ENCODE measurements at regions not wholly inside any gene's neighbourhood (a gene's known extent, or its start where the extent isn't known, plus 50 kb on each side); places are given as distances from the start of the nearest gene placed in this dataset.

DNA sequence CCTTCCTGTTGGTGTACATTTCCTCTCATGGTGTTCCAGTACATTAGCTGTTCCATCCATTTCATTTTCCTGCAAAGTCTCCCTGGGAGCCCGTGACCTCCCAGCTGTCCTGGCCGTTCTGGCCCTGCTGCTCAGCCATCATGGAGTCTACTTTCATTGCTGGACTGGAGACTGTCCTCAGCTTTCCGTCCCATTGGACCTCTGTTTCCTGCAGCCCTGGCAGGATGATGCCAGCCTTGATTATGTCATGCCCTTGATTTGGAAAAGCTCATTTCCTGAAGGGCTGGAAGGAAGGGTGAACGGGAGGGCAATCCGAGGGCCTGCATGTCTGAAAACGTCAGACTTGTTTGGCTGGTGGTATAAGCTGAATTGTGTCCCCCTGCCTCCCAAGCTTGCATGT lies 205.5 kb upstream of the HS6ST1 start:
- TF ChIP-seq, protein P1, sequence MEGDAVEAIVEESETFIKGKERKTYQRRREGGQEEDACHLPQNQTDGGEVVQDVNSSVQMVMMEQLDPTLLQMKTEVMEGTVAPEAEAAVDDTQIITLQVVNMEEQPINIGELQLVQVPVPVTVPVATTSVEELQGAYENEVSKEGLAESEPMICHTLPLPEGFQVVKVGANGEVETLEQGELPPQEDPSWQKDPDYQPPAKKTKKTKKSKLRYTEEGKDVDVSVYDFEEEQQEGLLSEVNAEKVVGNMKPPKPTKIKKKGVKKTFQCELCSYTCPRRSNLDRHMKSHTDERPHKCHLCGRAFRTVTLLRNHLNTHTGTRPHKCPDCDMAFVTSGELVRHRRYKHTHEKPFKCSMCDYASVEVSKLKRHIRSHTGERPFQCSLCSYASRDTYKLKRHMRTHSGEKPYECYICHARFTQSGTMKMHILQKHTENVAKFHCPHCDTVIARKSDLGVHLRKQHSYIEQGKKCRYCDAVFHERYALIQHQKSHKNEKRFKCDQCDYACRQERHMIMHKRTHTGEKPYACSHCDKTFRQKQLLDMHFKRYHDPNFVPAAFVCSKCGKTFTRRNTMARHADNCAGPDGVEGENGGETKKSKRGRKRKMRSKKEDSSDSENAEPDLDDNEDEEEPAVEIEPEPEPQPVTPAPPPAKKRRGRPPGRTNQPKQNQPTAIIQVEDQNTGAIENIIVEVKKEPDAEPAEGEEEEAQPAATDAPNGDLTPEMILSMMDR (IDR thresholded peaks at IDR 0.05), result no peak
- TF ChIP-seq, protein P2, sequence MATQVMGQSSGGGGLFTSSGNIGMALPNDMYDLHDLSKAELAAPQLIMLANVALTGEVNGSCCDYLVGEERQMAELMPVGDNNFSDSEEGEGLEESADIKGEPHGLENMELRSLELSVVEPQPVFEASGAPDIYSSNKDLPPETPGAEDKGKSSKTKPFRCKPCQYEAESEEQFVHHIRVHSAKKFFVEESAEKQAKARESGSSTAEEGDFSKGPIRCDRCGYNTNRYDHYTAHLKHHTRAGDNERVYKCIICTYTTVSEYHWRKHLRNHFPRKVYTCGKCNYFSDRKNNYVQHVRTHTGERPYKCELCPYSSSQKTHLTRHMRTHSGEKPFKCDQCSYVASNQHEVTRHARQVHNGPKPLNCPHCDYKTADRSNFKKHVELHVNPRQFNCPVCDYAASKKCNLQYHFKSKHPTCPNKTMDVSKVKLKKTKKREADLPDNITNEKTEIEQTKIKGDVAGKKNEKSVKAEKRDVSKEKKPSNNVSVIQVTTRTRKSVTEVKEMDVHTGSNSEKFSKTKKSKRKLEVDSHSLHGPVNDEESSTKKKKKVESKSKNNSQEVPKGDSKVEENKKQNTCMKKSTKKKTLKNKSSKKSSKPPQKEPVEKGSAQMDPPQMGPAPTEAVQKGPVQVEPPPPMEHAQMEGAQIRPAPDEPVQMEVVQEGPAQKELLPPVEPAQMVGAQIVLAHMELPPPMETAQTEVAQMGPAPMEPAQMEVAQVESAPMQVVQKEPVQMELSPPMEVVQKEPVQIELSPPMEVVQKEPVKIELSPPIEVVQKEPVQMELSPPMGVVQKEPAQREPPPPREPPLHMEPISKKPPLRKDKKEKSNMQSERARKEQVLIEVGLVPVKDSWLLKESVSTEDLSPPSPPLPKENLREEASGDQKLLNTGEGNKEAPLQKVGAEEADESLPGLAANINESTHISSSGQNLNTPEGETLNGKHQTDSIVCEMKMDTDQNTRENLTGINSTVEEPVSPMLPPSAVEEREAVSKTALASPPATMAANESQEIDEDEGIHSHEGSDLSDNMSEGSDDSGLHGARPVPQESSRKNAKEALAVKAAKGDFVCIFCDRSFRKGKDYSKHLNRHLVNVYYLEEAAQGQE (IDR thresholded peaks at IDR 0.05; ENCODE audit: low read depth, low read length), result no peak
- no peak for TF ChIP-seq SIN3A (IDR thresholded peaks at IDR 0.05; ENCODE audit: borderline replicate concordance, low read depth, low read length)

Data from SK-N-SH (cell line).